K562 (cell line): ENCODE measurements at regions not wholly inside any gene's neighbourhood (a gene's known extent, or its start where the extent isn't known, plus 50 kb on each side); places are given as distances from the start of the nearest gene placed in this dataset.
A peak's percentile ranks its signal among the peaks of the same experiment; 100 is the strongest.

ENCODE experiments used
- CBX1 ChIP-seq: sonication (generic); IDR thresholded peaks from 2 replicates; pipeline ENCODE4 v1.6.1; 2016; ENCODE audit warnings: antibody characterized with exemption, low read depth, mild to moderate bottlenecking
- DMBX1 ChIP-seq: fragments of 250-450 bp; sonication (Bioruptor Pico); IDR thresholded peaks from 2 replicates; pipeline ENCODE4 v1.8.0; 2022; ENCODE audit warnings: inconsistent platforms, mild to moderate bottlenecking, moderate library complexity, borderline replicate concordance
- HSF4 ChIP-seq: fragments of 250-450 bp; sonication (Bioruptor Pico); IDR thresholded peaks from 2 replicates; pipeline ENCODE4 v2.1.2; 2022; ENCODE audit warnings: mild to moderate bottlenecking, moderate library complexity, borderline replicate concordance
- NFRKB ChIP-seq: fragments of 450-650 bp; IDR thresholded peaks from 2 replicates; pipeline ENCODE4 v1.6.1; 2016; ENCODE audit warnings: low read depth
- POLR3A ChIP-seq: IDR thresholded peaks from 2 replicates; pipeline ENCODE4 v1.6.1; 2011; ENCODE audit warnings: borderline replicate concordance, mild to moderate bottlenecking, moderate library complexity; ENCODE audit not compliant: insufficient read length, insufficient read depth; ENCODE audit errors: extremely low read depth
- STAG1 ChIP-seq: sonication (generic); formaldehyde crosslinking; IDR thresholded peaks from 2 replicates; pipeline ENCODE4 v1.5.0; 2020; ENCODE audit warnings: missing genetic modification reagents, borderline replicate concordance
- THRA ChIP-seq: fragments of 450-650 bp; IDR thresholded peaks from 2 replicates; pipeline ENCODE4 v1.6.1; 2017; ENCODE audit warnings: mild to moderate bottlenecking, moderate library complexity
- ZC3H11A ChIP-seq: IDR thresholded peaks from 2 replicates; pipeline ENCODE4 v1.6.1; 2012; ENCODE audit warnings: low read depth, low read length, improper control_type of control experiment
- ZNF197 ChIP-seq: fragments of 200-800 bp; sonication (Bioruptor generic); IDR thresholded peaks from 2 replicates; pipeline ENCODE4 v1.6.1; 2016; ENCODE audit warnings: low read depth, missing genetic modification characterization, missing compliant biosample characterization
- ZNF263 ChIP-seq: sonication (generic); formaldehyde crosslinking; IDR thresholded peaks from 2 replicates; pipeline ENCODE4 v1.8.0; 2022; ENCODE audit warnings: mild to moderate bottlenecking, missing genetic modification reagents, borderline replicate concordance
- ZNF766 ChIP-seq: fragments of 200-800 bp; sonication (Bioruptor generic); conservative IDR thresholded peaks from 2 replicates; pipeline ENCODE4 v1.6.1; 2016; ENCODE audit warnings: missing genetic modification characterization, missing compliant biosample characterization
- TF ChIP-seq, protein P1 (sequence below), 2 experiments: IDR thresholded peaks in 1 of 2; conservative IDR thresholded peaks in 1 of 2; 2 replicates each; pipeline ENCODE4 v1.6.1; 2016; ENCODE audit warnings: low read depth in 2 of 2, mild to moderate bottlenecking in 1 of 2, missing compliant biosample characterization in 1 of 2, missing genetic modification characterization in 1 of 2, moderate library complexity in 1 of 2
- TF ChIP-seq, protein P2 (sequence below): fragments of 200-800 bp; sonication (Bioruptor generic); IDR thresholded peaks from 2 replicates; pipeline ENCODE4 v1.6.1; 2017; ENCODE audit warnings: missing genetic modification characterization, missing compliant biosample characterization
- TF ChIP-seq, protein P3 (sequence below): IDR thresholded peaks from 2 replicates; pipeline ENCODE4 v1.6.1; 2012; ENCODE audit warnings: low read depth, low read length, improper control_type of control experiment, borderline replicate concordance
- TF ChIP-seq, protein P4 (sequence below), 2 experiments: fragments of 250-450 bp in 1 of 2; fragments of 450-650 bp in 1 of 2; sonication (Bioruptor Pico) in 1 of 2; IDR thresholded peaks; 2 replicates each; pipeline versions ENCODE4 v1.6.1 to v1.8.0; 2016 to 2021; ENCODE audit warnings: mild to moderate bottlenecking in 2 of 2, moderate library complexity in 2 of 2, missing compliant biosample characterization in 1 of 2, missing genetic modification characterization in 1 of 2

DNA sequence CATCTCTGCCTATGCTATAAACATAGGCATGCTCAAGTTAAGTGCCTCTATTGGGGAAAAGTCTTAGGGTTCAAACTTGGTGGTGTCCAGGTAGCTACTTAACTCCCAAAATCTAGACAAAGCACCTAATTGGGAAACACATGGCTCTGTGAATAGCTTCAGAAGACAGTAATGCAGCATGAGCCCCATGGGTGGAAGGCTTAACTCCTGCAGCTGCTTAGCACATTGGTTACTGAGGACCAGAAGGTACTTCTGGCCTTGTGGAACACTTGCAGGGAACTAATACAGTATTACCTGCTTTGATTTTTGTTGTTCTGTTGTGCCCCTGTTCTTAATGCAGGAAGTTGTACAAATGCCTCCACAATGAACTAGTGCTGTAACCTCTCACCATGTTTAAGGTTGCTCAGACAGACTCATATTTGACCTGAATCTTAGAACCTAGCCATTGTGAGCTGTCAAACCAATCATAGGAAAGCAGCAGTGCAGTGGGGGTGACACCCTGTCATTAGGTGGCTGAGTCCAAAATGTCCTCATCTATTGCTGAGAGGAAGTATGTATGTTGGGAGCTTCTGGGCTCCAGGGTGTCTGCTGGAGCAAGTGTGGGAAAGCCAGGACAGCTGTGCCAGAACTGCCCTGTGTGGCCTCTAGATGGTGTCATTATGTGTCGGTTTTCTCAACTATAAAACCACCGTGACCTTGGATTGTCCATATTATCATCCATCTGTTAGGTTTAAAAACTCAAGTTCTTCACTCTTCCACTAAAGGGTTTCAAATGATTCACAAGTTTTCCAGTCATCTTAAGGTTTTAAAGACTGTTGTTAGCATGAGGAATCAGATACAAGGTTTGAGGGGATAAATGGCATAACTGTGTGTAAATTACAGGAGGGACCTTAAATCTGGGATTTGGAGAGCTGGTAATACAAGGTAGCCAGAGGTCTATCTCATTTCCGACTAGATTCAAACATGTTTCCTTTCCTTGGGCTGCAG is 69.9 kb upstream of the WDR1 start (continued):
- TF ChIP-seq NFRKB (peak; percentile 85; the same call in 1 of the 2 replicates), THRA (0 out of 2 replicates have a peak, but pooled peaks have one; percentile 6), STAG1 (no peak), ZNF197 (CRISPR knock-in tag) (peak; percentile 4; the same call in 1 of the 2 replicates), ZNF263 (no peak), HSF4 (no peak), CBX1 (no peak), DMBX1 (CRISPR knock-in tag) (peak; percentile 45; the same call in 1 of the 2 replicates), ZC3H11A (no peak), POLR3A (no peak), ZNF766 (CRISPR knock-in tag) (no peak)
- TF ChIP-seq, protein P1, sequence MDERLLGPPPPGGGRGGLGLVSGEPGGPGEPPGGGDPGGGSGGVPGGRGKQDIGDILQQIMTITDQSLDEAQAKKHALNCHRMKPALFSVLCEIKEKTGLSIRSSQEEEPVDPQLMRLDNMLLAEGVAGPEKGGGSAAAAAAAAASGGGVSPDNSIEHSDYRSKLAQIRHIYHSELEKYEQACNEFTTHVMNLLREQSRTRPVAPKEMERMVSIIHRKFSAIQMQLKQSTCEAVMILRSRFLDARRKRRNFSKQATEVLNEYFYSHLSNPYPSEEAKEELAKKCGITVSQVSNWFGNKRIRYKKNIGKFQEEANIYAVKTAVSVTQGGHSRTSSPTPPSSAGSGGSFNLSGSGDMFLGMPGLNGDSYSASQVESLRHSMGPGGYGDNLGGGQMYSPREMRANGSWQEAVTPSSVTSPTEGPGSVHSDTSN (CRISPR knock-in tag; IDR thresholded peaks at IDR 0.05; ENCODE audit: low read depth), result no peak
- TF ChIP-seq, protein P1 (tag; conservative IDR thresholded peaks at IDR 0.05; ENCODE audit: low read depth), result peak; percentile 49; the same call in 1 of the 2 replicates
- TF ChIP-seq, protein P2, sequence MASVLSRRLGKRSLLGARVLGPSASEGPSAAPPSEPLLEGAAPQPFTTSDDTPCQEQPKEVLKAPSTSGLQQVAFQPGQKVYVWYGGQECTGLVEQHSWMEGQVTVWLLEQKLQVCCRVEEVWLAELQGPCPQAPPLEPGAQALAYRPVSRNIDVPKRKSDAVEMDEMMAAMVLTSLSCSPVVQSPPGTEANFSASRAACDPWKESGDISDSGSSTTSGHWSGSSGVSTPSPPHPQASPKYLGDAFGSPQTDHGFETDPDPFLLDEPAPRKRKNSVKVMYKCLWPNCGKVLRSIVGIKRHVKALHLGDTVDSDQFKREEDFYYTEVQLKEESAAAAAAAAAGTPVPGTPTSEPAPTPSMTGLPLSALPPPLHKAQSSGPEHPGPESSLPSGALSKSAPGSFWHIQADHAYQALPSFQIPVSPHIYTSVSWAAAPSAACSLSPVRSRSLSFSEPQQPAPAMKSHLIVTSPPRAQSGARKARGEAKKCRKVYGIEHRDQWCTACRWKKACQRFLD (CRISPR knock-in tag), result peak; percentile 73
- TF ChIP-seq, protein P3, sequence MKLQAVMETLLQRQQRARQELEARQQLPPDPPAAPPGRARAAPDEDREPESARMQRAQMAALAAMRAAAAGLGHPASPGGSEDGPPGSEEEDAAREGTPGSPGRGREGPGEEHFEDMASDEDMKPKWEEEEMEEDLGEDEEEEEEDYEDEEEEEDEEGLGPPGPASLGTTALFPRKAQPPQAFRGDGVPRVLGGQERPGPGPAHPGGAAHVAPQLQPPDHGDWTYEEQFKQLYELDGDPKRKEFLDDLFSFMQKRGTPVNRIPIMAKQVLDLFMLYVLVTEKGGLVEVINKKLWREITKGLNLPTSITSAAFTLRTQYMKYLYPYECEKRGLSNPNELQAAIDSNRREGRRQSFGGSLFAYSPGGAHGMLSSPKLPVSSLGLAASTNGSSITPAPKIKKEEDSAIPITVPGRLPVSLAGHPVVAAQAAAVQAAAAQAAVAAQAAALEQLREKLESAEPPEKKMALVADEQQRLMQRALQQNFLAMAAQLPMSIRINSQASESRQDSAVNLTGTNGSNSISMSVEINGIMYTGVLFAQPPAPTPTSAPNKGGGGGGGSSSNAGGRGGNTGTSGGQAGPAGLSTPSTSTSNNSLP, result peak; percentile 70; the same call in 1 of the 2 replicates
- TF ChIP-seq, protein P4, sequence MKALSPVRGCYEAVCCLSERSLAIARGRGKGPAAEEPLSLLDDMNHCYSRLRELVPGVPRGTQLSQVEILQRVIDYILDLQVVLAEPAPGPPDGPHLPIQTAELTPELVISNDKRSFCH (CRISPR knock-in tag; IDR thresholded peaks at IDR 0.05), result no peak
- TF ChIP-seq, protein P4 (tag; IDR thresholded peaks at IDR 0.05), result peak; percentile 86
